HG03558 (cell line): ENCODE measurements at regions not wholly inside any gene's neighbourhood (a gene's known extent, or its start where the extent isn't known, plus 50 kb on each side); places are given as distances from the start of the nearest gene placed in this dataset.
"Not testable (repeated sequence)": the region's sequence is repeated elsewhere in the genome, so short reads cannot be mapped to it uniquely, and the experiment has no call there.

Experiments
- ATAC-seq: cut with Tn5 transposase; IDR thresholded peaks from one replicate; pipeline ENCODE4 v1.9.1; 2021; ENCODE audit warnings: moderate number of reproducible peaks; ENCODE audit not compliant: unreplicated experiment; ENCODE audit errors: extremely low read depth

- not testable (repeated sequence) for ATAC-seq
Observed at GRCh38 chr5:98546924-98547323, 226.5 kb upstream of the RGMB start.

- no peak for ATAC-seq
Observed at GRCh38 chr5:98556712-98557111, 216.8 kb upstream of the RGMB start.

- ATAC-seq, result no peak
Observed at GRCh38 chr5:98557916-98558315, 215.5 kb upstream of the RGMB start.

DNA sequence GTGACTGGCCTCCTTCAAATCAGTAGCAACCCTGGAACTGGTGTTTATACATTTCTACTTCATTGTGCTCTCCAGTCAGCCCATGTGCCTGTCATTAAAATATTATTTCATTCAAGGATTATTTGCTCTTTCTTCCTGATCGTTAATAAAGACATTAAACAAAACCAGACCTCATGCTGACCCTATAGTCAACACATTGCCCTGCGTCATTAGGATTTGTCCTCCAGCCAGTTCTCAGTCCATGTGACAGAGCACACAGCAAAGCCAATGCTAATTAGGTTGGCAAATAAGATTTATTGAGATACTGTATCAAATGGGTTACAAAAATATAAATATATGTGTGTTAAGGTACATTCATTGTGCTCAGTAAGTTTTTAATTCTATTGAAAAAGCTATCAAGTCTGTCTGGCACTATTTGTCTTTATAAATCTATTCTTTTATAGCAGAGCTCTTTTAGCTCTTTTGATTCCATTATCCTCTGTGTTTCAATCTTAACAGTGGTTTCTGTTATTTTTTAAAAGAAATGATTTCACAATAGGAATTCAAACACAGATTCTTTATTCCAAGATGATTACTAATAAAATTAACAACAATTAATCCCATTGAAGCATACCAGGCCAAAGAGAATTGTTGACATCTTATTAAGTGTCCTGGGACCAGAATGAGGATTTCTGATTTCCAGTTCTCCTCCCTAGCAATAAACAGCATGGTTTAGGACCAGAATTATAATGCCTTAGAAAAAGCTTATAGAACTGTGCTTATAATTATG is 209.4 kb upstream of the RGMB start:
- ATAC-seq, result no peak

DNA sequence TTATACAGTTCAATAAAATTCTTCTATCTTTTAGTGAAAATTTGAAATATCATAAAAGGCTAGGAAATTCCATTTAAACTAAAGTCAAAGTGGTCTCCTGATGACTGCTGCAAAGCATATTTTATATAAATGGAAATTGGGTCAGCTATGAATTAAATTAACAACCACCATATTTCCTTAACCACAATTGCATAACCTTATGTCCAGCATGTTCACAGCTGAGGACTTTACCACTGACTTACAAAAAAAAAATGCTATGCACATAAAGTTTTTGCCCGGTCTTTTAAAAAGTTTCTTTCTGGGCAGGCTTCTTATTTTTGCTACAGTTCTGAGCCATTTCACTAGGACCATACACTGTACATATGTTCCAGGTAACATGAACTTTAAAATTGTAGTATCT is 208.6 kb upstream of the RGMB start:
- ATAC-seq, result no peak

- no peak for ATAC-seq
Observed at GRCh38 chr5:98568336-98568735, 205.1 kb upstream of the RGMB start.

GRCh38 chr5:98569288-98569687 is 204.2 kb upstream of the RGMB start:
- no peak for ATAC-seq

DNA sequence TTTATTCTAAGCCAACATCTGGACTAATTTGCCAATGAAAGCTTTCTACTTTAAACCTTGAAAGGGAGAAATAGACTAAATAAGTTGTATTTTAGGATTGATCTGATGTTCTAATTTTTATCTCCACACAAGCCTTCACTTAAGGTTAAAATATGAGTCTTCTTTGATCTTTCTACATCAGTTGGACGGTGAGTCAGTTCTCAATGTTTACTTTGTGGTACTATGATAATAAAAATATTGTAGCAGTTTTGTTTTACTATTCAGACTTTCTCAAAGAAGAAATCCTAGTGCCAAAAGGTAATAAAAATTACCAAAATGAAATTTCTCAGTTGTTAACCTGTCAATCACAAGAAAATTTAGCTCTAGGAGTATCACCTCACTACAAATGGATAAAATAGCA is 203.5 kb upstream of the RGMB start:
- no peak for ATAC-seq

DNA sequence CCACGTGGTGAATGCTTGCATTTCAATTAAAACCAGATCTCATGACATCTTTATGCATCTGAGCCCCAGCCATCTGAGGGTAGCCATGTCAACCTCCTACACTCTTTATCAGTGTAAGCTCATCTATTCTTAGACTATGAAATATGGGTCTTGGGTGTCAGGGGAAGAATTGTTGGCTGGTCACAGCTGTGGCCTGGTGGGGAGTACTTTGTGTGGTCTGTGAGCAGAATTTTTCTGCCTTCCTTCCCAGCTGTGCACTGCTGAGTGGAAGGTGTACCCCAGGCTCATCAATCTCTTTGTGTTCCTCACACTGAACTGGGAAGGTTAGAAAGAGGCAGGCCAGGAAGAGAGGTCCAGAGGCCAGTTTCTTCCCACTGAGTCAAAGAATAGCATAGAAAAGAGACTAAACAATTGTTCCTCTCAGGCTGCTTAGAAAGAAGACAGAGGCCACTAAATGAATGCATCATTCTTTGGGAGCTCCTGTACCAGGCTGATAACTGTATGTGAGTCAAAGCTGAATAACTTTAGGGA is 202.7 kb upstream of the RGMB start:
- no peak for ATAC-seq

GRCh38 chr5:98573834-98574320 is 199.6 kb upstream of the RGMB start:
- no peak for ATAC-seq

- ATAC-seq, result no peak
Observed at GRCh38 chr5:98576275-98576674, 197.2 kb upstream of the RGMB start.

GRCh38 chr5:98578438-98578837 is 195.0 kb upstream of the RGMB start:
- ATAC-seq, result no peak

DNA sequence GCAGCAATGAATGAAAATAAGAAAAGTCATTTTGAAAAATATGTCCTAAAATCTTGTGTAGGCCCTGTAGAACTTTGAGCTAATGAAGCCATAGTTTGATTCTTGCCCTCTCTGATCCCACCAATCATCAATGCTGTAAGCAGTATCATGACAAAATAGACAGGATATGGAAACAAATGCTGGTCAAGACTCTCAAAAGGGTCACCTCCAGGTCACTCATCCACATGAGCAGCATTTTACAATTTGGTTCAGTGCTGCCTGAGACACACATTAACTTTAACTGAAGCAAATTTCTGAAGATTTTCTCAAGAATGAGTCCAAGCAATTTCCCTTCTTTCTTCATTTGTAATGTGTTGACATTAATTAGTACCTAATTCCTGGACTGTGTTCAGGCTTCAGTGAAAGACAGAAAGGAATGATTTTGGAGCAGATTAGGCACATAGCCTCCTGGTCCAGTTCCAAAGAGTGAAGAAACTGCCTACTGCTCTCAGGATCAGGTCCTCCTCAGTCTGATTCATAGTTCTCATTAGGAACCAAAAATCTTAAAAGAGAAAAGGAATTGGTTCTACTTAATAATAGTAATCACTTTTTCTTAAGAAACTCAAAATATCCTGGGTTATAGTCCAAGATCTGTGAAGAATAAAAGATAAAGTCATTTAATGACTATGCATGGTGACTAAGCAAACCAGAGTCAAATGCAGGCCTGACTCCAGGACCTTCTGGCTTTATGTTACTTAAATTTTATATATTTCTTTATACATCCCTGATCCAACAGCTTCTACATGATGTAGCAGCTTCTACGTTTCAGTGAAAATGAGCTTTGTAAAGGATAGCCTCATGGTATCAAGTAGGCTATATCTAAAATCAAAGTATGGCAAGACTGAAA is 192.1 kb upstream of the RGMB start:
- ATAC-seq, result no peak

GRCh38 chr5:98583586-98583985 is 189.9 kb upstream of the RGMB start:
- no peak for ATAC-seq

DNA sequence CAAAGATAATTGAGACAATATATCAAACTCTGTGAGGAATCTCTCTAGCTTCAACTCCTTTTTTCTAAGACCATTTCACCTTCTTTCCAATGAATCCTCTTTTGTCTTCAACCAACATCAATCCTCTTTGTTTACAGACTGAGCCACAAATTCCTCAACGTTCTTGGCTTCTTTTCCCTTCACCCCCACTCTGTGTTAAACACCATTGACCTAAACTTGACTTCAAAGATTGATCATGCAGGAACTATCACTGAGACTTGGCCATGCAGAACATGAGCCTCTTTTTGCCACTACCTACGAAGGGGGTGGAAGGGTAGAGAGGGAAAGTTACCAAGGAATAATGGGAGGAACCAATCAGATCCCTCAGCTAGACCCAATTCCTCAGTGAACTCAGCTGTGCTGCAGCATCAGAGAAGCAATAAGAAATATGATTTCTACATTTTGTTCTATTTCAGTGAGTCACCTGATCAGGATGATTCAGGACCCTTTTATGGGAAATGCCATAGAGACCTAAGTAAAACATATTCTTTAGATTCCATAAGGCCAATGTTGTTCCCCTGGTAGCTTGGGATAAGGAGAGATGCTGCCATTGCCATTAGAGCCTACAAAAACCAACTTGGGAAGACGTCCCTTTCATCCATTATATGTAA is 187.7 kb upstream of the RGMB start:
- no peak for ATAC-seq

- ATAC-seq, result no peak
Observed at GRCh38 chr5:98586581-98586980, 186.9 kb upstream of the RGMB start.

GRCh38 chr5:98587166-98587565 is 186.3 kb upstream of the RGMB start:
- no peak for ATAC-seq

DNA sequence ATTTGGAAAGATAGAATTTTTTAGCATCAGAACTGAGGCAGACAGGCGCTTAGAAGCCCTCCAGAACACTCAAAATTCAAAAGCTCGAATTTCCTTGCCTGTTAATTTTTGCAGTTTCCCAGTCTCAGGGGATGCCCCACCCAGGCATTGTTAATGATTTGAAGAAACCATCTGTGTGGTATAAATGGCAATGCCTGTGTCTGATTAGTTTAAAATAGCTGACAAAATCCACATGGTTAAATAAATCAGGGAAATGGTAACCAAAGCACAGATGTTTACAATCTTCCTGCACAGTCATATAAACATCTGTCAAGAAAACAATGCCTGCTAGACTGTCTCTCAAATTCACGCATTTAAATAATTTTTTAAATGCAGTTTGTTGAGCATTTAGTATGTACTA is 185.2 kb upstream of the RGMB start:
- no peak for ATAC-seq

- no peak for ATAC-seq
Observed at GRCh38 chr5:98593418-98593817, 180.0 kb upstream of the RGMB start.

DNA sequence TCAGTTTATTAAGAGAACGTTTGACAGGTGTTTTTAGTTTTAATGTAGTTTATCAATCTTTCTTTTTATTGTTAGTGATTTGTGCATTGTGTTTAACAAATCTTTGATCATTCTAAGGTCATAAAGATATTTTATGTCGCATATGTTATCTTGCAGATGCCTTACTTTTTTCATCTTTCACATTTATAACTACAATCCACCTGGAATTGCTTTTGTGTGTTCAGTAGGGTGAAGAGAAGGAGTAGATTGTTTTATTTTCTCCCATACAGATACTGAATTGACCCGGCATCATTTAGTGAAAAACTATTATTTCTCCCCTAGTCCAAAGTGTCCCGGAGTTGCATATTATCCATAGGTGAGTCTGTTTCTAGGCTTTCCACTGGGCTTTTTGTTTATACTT is 179.4 kb upstream of the RGMB start:
- ATAC-seq, result no peak

- no peak for ATAC-seq
Observed at GRCh38 chr5:98599016-98599415, 174.4 kb upstream of the RGMB start.
